ENCODE measurements at regions not wholly inside any gene's neighbourhood (a gene's known extent, or its start where the extent isn't known, plus 50 kb on each side); places are given as distances from the start of the nearest gene placed in this dataset.

GRCh38 chr3:139120086-139121056 lies 75.7 kb upstream of the PRR23C start:
- TF ChIP-seq CTCF (IDR thresholded peaks at IDR 0.05; ENCODE audit: borderline replicate concordance, extremely low read depth, low read length, poor library complexity, severe bottlenecking) (no peak), EZH2 (IDR thresholded peaks at IDR 0.05; ENCODE audit: borderline replicate concordance, low read depth, low read length, severe bottlenecking) (no peak)
- H3K9me3 ChIP-seq (ENCODE audit: insufficient read depth, low read length, severe bottlenecking) = no peaks in the 10 kb centered on the region
- no peaks in the 10 kb centered on the region for H3K4me1 ChIP-seq (ENCODE audit: insufficient read depth, low read length)
- no peak overlapping the region for H3K9ac ChIP-seq (ENCODE audit: low read depth, low read length)
- no peaks in the 10 kb centered on the region for H3K79me2 ChIP-seq (ENCODE audit: insufficient read depth, low read length)
- DNase-seq (no peak), ATAC-seq (ENCODE audit: insufficient read depth, low read depth) (no peak)
- H3K36me3 ChIP-seq (ENCODE audit: insufficient read depth, low read length) = no peaks in the 10 kb centered on the region
- no peak overlapping the region for H3K4me2 ChIP-seq (ENCODE audit: insufficient read depth, low read length)
- H2AFZ ChIP-seq (ENCODE audit: low read depth, low read length) = no peak overlapping the region
- H3K4me3 ChIP-seq (ENCODE audit: low read depth in 1 of 2, low read length in 2 of 2) = no peak overlapping the region
- H3K27ac ChIP-seq (ENCODE audit: low read length) = no peak overlapping the region
- H3K27me3 ChIP-seq (ENCODE audit: insufficient read depth, low read length, poor library complexity) = no peaks in the 10 kb centered on the region
- no peaks in the 10 kb centered on the region for H4K20me1 ChIP-seq (ENCODE audit: insufficient read depth, low read length)

GRCh38 chr3:139121513-139122220 lies 77.0 kb upstream of the PRR23C start:
- Histone ChIP-seq H3K4me3 (ENCODE audit: low read depth in 1 of 2, low read length in 2 of 2) (no peak overlapping the region), H3K4me2 (ENCODE audit: insufficient read depth, low read length) (no peak overlapping the region), H3K79me2 (ENCODE audit: insufficient read depth, low read length) (no peaks in the 10 kb centered on the region), H3K9ac (ENCODE audit: low read depth, low read length) (no peak overlapping the region), H3K27ac (ENCODE audit: low read length) (no peak overlapping the region), H3K27me3 (ENCODE audit: insufficient read depth, low read length, poor library complexity) (no peaks in the 10 kb centered on the region), H2AFZ (ENCODE audit: low read depth, low read length) (no peak overlapping the region), H3K9me3 (ENCODE audit: insufficient read depth, low read length, severe bottlenecking) (no peaks in the 10 kb centered on the region), H3K36me3 (ENCODE audit: insufficient read depth, low read length) (no peaks in the 10 kb centered on the region), H4K20me1 (ENCODE audit: insufficient read depth, low read length) (no peaks in the 10 kb centered on the region), H3K4me1 (ENCODE audit: insufficient read depth, low read length) (no peaks in the 10 kb centered on the region)
- DNase-seq (no peak), ATAC-seq (ENCODE audit: insufficient read depth, low read depth) (no peak)
- TF ChIP-seq CTCF (IDR thresholded peaks at IDR 0.05; ENCODE audit: borderline replicate concordance, extremely low read depth, low read length, poor library complexity, severe bottlenecking) (no peak), EZH2 (IDR thresholded peaks at IDR 0.05; ENCODE audit: borderline replicate concordance, low read depth, low read length, severe bottlenecking) (no peak)

GRCh38 chr3:139122221-139122581 lies 77.5 kb upstream of the PRR23C start:
- Histone ChIP-seq H4K20me1 (ENCODE audit: insufficient read depth, low read length) (no peaks in the 10 kb centered on the region), H3K9ac (ENCODE audit: low read depth, low read length) (no peak overlapping the region), H3K36me3 (ENCODE audit: insufficient read depth, low read length) (no peaks in the 10 kb centered on the region), H3K79me2 (ENCODE audit: insufficient read depth, low read length) (no peaks in the 10 kb centered on the region), H2AFZ (ENCODE audit: low read depth, low read length) (no peak overlapping the region), H3K4me2 (ENCODE audit: insufficient read depth, low read length) (no peak overlapping the region), H3K9me3 (ENCODE audit: insufficient read depth, low read length, severe bottlenecking) (no peaks in the 10 kb centered on the region), H3K27ac (ENCODE audit: low read length) (no peak overlapping the region), H3K4me3 (ENCODE audit: low read depth in 1 of 2, low read length in 2 of 2) (no peak overlapping the region), H3K27me3 (ENCODE audit: insufficient read depth, low read length, poor library complexity) (no peaks in the 10 kb centered on the region), H3K4me1 (ENCODE audit: insufficient read depth, low read length) (no peaks in the 10 kb centered on the region)
- ATAC-seq (ENCODE audit: insufficient read depth, low read depth) = no peak
- DNase-seq = no peak
- TF ChIP-seq CTCF (IDR thresholded peaks at IDR 0.05; ENCODE audit: borderline replicate concordance, extremely low read depth, low read length, poor library complexity, severe bottlenecking) (no peak), EZH2 (IDR thresholded peaks at IDR 0.05; ENCODE audit: borderline replicate concordance, low read depth, low read length, severe bottlenecking) (no peak)

Measured in DND-41 (cell line).